ENCODE measurements at regions not wholly inside any gene's neighbourhood (a gene's known extent, or its start where the extent isn't known, plus 50 kb on each side); places are given as distances from the start of the nearest gene placed in this dataset.

DNA sequence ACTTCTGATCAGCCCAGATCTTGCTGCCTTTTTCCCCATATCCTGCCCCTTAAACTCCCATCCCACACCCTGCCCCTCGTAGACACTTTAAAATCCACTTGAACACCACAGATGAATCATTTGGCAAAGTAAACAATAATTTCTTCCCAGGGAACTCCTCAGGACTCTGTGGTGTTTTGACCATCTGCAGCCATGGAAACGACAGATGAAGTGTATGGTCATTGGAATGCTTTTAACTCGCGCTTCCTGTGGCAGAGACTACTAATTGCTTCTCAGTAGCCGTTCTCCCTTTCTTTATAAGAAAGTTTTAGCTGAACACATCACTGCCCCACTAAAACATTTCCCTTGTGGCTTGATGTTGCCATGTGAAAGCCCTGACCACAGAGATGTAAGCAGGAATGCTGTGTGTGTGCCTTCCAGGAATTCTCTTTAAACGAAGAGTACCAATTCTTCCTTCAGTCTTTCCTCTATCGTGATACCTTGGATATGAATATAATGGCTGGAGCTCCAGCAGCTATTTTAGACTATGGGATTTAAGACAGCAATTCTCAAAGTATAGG lies 92.7 kb upstream of the PARD3B start:
- no peak for DNase-seq (ENCODE audit: low read depth in 6 of 9, low spot score in 9 of 9)
- Histone ChIP-seq H3K27ac (ENCODE audit: low read depth in 1 of 2, low read length in 1 of 2) (no peak overlapping the region), H3K4me3 (ENCODE audit: low read length in 2 of 2) (no peak overlapping the region), H3K27me3 (ENCODE audit: control insufficient read depth in 2 of 2, insufficient read depth in 1 of 2, low read length in 1 of 2) (no peaks in the 10 kb centered on the region), H3K4me1 (ENCODE audit: control insufficient read depth in 2 of 2, insufficient read depth in 2 of 2, low read length in 2 of 2) (no peaks in the 10 kb centered on the region), H3K9me3 (ENCODE audit: control insufficient read depth in 2 of 2, insufficient read depth in 1 of 2, low read length in 1 of 2) (no peaks in the 10 kb centered on the region), H3K36me3 (ENCODE audit: control insufficient read depth in 2 of 2, insufficient read depth in 2 of 2, low read length in 1 of 2) (no peaks in the 10 kb centered on the region)
- WGBS = 89% methylated on average over 7 of the region's 7 CpGs

DNA sequence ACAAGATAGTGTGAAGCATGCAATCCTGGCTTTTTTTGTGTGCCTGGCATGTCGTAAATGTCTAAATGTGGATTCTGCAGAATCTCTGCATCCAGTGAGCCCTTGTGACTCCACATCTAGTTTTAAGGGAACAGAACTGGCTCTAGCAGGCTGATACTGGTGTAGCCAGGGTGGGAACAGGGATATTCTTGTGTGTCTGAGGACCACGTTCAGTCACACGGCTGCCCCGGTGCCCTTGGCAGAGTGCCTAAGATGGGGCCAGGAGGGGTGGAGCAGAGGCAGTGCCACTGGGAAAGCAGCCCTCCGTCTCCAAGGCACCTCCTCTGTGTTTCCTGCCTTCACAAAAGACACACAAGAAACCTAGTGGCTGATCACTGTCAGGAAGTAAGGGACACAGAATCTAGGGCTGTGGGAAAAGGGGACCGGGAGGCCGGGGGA lies 91.5 kb upstream of the PARD3B start:
- Histone ChIP-seq H3K4me3 (ENCODE audit: low read length in 2 of 2) (no peak overlapping the region), H3K36me3 (ENCODE audit: control insufficient read depth in 2 of 2, insufficient read depth in 2 of 2, low read length in 1 of 2) (no peaks in the 10 kb centered on the region), H3K27me3 (ENCODE audit: control insufficient read depth in 2 of 2, insufficient read depth in 1 of 2, low read length in 1 of 2) (no peaks in the 10 kb centered on the region), H3K9me3 (ENCODE audit: control insufficient read depth in 2 of 2, insufficient read depth in 1 of 2, low read length in 1 of 2) (no peaks in the 10 kb centered on the region), H3K4me1 (ENCODE audit: control insufficient read depth in 2 of 2, insufficient read depth in 2 of 2, low read length in 2 of 2) (no peaks in the 10 kb centered on the region), H3K27ac (ENCODE audit: low read depth in 1 of 2, low read length in 1 of 2) (no peak overlapping the region)
- no peak for DNase-seq (ENCODE audit: low read depth in 6 of 9, low spot score in 9 of 9)
- 54% methylated on average over 7 of the region's 7 CpGs for WGBS

DNA sequence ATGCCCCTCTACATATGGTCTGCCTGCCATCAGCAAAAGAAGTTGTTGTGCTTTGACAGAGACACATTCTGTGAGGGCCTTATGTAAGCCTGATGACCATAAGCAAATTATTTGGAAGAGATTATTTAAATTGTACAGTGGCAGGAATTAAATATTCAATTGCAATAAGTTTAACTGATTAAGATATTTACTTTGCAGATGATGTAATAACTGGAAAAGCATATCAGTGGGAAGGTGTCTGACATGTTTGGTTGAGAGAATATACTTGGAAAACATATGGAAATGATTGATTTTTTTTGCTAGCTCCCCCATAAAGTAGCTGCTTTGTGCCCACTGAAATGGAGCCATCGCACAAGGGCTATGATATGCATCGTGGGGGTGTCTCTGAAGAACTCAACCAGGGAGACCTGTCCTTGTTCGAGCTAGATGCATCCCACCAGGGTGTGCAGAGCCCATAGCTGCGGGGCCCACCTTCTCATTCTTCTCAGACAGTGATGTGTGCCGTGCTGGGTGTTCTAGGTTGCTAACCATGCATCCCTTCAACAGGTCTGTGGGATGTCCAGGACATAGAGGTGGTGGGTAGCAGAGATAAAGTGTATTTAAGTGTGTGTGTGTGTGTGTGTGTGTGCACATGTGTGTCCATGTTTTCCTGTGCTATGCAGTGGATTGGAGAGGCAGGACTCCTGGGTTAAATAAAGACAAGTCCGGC lies 90.4 kb upstream of the PARD3B start:
- no peaks in the 10 kb centered on the region for H3K4me1 ChIP-seq (ENCODE audit: control insufficient read depth in 2 of 2, insufficient read depth in 2 of 2, low read length in 2 of 2)
- H3K9me3 ChIP-seq (ENCODE audit: control insufficient read depth in 2 of 2, insufficient read depth in 1 of 2, low read length in 1 of 2) = no peaks in the 10 kb centered on the region
- no peak overlapping the region for H3K4me3 ChIP-seq (ENCODE audit: low read length in 2 of 2)
- DNase-seq (ENCODE audit: low read depth in 6 of 9, low spot score in 9 of 9) = no peak
- no peaks in the 10 kb centered on the region for H3K36me3 ChIP-seq (ENCODE audit: control insufficient read depth in 2 of 2, insufficient read depth in 2 of 2, low read length in 1 of 2)
- H3K27me3 ChIP-seq (ENCODE audit: control insufficient read depth in 2 of 2, insufficient read depth in 1 of 2, low read length in 1 of 2) = no peaks in the 10 kb centered on the region
- no peak overlapping the region for H3K27ac ChIP-seq (ENCODE audit: low read depth in 1 of 2, low read length in 1 of 2)
- 96% methylated on average over 6 of the region's 6 CpGs for whole genome bisulfite sequencing

DNA sequence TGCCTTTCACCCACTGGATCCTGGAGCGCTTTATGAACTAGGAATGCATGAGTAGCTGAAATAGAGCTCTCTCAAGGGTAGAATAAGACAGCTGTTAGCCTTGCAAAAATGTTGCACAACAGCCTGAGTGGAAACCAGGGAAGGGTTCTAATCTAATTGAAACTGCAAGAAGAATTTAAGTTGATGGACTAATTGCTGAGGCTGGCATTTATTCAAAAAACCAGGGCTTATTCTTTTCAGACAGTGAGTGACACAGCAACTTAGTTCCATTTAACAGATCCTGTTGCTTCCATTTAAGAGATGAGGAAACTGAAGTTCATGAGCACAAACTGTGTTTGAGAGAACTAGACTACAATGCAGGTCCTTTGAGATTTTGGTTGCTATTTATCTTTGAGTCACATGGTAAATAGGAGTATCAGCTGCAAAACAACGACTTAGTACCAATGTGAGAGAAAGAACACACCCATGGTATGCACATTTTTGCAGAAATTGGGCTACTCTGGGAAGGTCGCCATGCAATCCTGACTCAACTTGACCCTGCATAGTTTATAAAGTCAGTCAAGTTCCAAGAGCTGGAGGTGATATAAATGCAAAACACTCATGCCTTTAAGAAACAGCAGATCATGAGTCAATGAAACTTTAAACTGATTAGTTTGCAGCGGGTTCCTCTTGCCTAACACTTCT lies 76.4 kb upstream of the PARD3B start:
- Histone ChIP-seq H3K27me3 (ENCODE audit: control insufficient read depth in 2 of 2, insufficient read depth in 1 of 2, low read length in 1 of 2) (no peaks in the 10 kb centered on the region), H3K36me3 (ENCODE audit: control insufficient read depth in 2 of 2, insufficient read depth in 2 of 2, low read length in 1 of 2) (no peaks in the 10 kb centered on the region), H3K4me3 (ENCODE audit: low read length in 2 of 2) (no peak overlapping the region), H3K4me1 (ENCODE audit: control insufficient read depth in 2 of 2, insufficient read depth in 2 of 2, low read length in 2 of 2) (no peaks in the 10 kb centered on the region), H3K27ac (ENCODE audit: low read depth in 1 of 2, low read length in 1 of 2) (no peak overlapping the region), H3K9me3 (ENCODE audit: control insufficient read depth in 2 of 2, insufficient read depth in 1 of 2, low read length in 1 of 2) (no peaks in the 10 kb centered on the region)
- WGBS = 87% methylated on average over 4 of the region's 4 CpGs
- DNase-seq (ENCODE audit: low read depth in 6 of 9, low spot score in 9 of 9) = no peak

DNA sequence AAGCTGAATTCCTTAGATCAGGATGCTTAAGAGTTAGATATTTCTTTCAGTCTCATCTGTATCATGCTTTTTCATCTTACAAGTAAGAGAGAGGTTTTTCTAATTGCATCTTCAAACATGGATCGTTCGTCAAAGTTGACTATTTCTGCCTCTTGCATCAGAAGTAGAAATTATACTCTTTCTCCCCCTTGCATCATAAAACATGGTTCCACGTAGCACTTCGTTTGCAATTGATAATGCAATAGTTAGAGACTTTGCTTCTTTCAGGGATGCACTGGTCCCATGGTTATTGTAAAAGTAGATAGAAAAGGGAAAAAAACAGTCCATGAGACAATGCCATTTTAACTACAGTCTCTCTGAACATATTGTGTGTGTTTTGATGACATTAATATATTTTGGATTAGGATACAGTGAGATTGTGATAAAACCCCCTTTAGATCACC lies 75.1 kb upstream of the PARD3B start:
- no peak for DNase-seq (ENCODE audit: low read depth in 6 of 9, low spot score in 9 of 9)
- no peaks in the 10 kb centered on the region for H3K36me3 ChIP-seq (ENCODE audit: control insufficient read depth in 2 of 2, insufficient read depth in 2 of 2, low read length in 1 of 2)
- no peaks in the 10 kb centered on the region for H3K9me3 ChIP-seq (ENCODE audit: control insufficient read depth in 2 of 2, insufficient read depth in 1 of 2, low read length in 1 of 2)
- 93% methylated on average over 4 of the region's 4 CpGs for WGBS
- H3K4me1 ChIP-seq (ENCODE audit: control insufficient read depth in 2 of 2, insufficient read depth in 2 of 2, low read length in 2 of 2) = no peaks in the 10 kb centered on the region
- H3K4me3 ChIP-seq (ENCODE audit: low read length in 2 of 2) = no peak overlapping the region
- H3K27ac ChIP-seq (ENCODE audit: low read depth in 1 of 2, low read length in 1 of 2) = no peak overlapping the region
- H3K27me3 ChIP-seq (ENCODE audit: control insufficient read depth in 2 of 2, insufficient read depth in 1 of 2, low read length in 1 of 2) = no peaks in the 10 kb centered on the region

DNA sequence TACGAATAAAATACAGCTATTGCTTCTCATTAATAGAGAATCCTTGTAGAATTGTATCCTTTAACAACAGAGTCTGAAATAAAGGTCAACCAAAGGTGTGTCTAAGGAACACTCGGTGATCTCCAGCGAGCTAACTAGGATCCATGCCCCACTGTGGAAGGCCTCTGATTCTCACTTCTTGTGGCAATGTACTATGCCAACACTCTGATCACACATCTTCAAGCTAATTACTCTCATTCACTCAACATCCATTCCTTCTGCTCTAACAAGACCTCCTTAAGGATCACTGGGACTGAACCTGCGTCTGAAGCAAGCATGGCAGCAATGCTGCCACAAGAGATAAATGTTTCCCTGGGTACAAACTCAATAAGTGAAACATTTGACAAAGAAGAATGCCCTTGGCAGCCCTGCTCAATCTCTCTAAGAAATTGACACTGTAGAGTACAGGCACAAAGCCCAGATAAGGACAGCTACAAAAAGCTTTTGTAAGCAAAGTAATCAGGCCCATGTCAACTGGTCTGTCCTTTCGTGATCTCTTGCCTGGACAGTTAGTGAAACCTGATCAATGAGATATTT lies 74.6 kb upstream of the PARD3B start:
- WGBS = 91% methylated on average over 5 of the region's 5 CpGs
- Histone ChIP-seq H3K27ac (ENCODE audit: low read depth in 1 of 2, low read length in 1 of 2) (no peak overlapping the region), H3K9me3 (ENCODE audit: control insufficient read depth in 2 of 2, insufficient read depth in 1 of 2, low read length in 1 of 2) (no peaks in the 10 kb centered on the region), H3K27me3 (ENCODE audit: control insufficient read depth in 2 of 2, insufficient read depth in 1 of 2, low read length in 1 of 2) (no peaks in the 10 kb centered on the region), H3K4me3 (ENCODE audit: low read length in 2 of 2) (no peak overlapping the region), H3K36me3 (ENCODE audit: control insufficient read depth in 2 of 2, insufficient read depth in 2 of 2, low read length in 1 of 2) (no peaks in the 10 kb centered on the region), H3K4me1 (ENCODE audit: control insufficient read depth in 2 of 2, insufficient read depth in 2 of 2, low read length in 2 of 2) (no peaks in the 10 kb centered on the region)
- no peak for DNase-seq (ENCODE audit: low read depth in 6 of 9, low spot score in 9 of 9)

DNA sequence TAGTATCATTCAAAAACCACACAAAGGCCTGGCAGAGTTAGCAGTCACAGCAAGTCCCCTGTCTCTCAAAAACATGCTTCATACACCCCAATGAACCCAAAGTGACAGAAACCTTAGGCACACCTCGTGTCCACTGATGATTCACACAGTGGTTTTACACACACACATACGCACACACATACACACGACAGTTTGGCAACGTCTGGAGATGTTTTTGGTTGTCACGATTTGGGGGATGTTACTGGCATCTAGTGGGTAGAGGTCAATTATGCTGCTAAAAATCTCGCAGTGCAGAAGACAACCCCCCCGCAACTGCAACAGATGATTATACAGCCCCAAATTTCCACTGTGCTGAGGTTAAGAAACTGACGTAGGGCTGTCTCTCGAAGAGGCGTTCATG lies 72.9 kb upstream of the PARD3B start:
- DNase-seq (ENCODE audit: low read depth in 6 of 9, low spot score in 9 of 9) = no peak
- no peaks in the 10 kb centered on the region for H3K9me3 ChIP-seq (ENCODE audit: control insufficient read depth in 2 of 2, insufficient read depth in 1 of 2, low read length in 1 of 2)
- WGBS = 94% methylated on average over 10 of the region's 10 CpGs

DNA sequence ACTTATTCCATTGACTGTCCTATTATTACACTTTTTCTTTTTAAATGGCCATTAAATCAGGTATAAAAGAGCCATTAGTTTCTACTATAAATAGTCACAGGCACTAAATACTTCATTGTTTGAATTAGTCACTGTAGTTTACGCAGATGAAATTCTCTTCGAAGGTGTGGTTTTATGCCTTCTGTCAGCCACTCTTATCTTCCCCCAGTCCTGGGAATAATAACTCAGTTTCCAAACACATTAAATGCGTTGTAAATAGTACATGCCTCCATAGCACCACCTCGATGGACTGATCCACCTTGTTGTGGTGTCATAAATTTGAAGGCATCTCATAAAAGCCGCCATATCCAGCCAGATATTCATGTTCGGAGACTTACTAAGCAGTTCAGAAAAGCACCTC lies 72.1 kb upstream of the PARD3B start:
- no peak for DNase-seq (ENCODE audit: low read depth in 6 of 9, low spot score in 9 of 9)
- 96% methylated on average over 6 of the region's 6 CpGs for WGBS
- Histone ChIP-seq H3K9me3 (ENCODE audit: control insufficient read depth in 2 of 2, insufficient read depth in 1 of 2, low read length in 1 of 2) (no peaks in the 10 kb centered on the region), H3K36me3 (ENCODE audit: control insufficient read depth in 2 of 2, insufficient read depth in 2 of 2, low read length in 1 of 2) (no peaks in the 10 kb centered on the region), H3K27me3 (ENCODE audit: control insufficient read depth in 2 of 2, insufficient read depth in 1 of 2, low read length in 1 of 2) (no peaks in the 10 kb centered on the region), H3K27ac (ENCODE audit: low read depth in 1 of 2, low read length in 1 of 2) (no peak overlapping the region), H3K4me3 (ENCODE audit: low read length in 2 of 2) (no peak overlapping the region), H3K4me1 (ENCODE audit: control insufficient read depth in 2 of 2, insufficient read depth in 2 of 2, low read length in 2 of 2) (no peaks in the 10 kb centered on the region)

More for the DNA sequence above, 72.9 kb upstream of the PARD3B start:
- Histone ChIP-seq H3K4me3 (ENCODE audit: low read length in 2 of 2) (no peak overlapping the region), H3K4me1 (ENCODE audit: control insufficient read depth in 2 of 2, insufficient read depth in 2 of 2, low read length in 2 of 2) (no peaks in the 10 kb centered on the region), H3K27me3 (ENCODE audit: control insufficient read depth in 2 of 2, insufficient read depth in 1 of 2, low read length in 1 of 2) (no peaks in the 10 kb centered on the region), H3K27ac (ENCODE audit: low read depth in 1 of 2, low read length in 1 of 2) (no peak overlapping the region), H3K36me3 (ENCODE audit: control insufficient read depth in 2 of 2, insufficient read depth in 2 of 2, low read length in 1 of 2) (no peaks in the 10 kb centered on the region)

DNA sequence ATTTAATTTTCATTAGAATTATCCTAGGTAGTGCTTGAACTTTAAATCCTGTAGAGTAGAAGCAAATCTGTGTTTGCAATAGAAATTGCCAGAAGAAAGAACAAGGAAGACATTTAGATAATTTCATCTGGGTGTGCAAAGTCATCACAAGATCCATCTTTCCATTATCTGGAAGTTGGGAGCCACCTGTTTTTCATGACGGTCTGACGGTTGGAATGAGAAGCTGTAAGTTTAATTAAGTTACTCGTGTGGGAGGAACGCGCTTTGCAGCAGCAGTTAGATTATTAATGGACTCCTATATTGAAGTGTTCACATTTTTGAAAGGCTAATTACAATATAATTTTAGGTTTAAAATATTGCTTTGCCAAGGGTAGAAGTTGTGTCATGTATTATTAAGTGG lies 69.9 kb upstream of the PARD3B start:
- Histone ChIP-seq H3K9me3 (ENCODE audit: control insufficient read depth in 2 of 2, insufficient read depth in 1 of 2, low read length in 1 of 2) (no peaks in the 10 kb centered on the region), H3K27me3 (ENCODE audit: control insufficient read depth in 2 of 2, insufficient read depth in 1 of 2, low read length in 1 of 2) (no peaks in the 10 kb centered on the region), H3K4me1 (ENCODE audit: control insufficient read depth in 2 of 2, insufficient read depth in 2 of 2, low read length in 2 of 2) (peaks cover 0 to 5% of the 10 kb centered on the region in 2 donors), H3K36me3 (ENCODE audit: control insufficient read depth in 2 of 2, insufficient read depth in 2 of 2, low read length in 1 of 2) (no peaks in the 10 kb centered on the region), H3K4me3 (ENCODE audit: low read length in 2 of 2) (no peak overlapping the region), H3K27ac (ENCODE audit: low read depth in 1 of 2, low read length in 1 of 2) (no peak overlapping the region)
- DNase-seq (ENCODE audit: low read depth in 6 of 9, low spot score in 9 of 9) = no peak
- WGBS = 96% methylated on average over 5 of the region's 5 CpGs

All from thymus (tissue), 11 donors.